Tibial artery (tissue), 4 donors: ENCODE measurements at regions not wholly inside any gene's neighbourhood (a gene's known extent, or its start where the extent isn't known, plus 50 kb on each side); places are given as distances from the start of the nearest gene placed in this dataset.

Source experiments
- DNase-seq, 2 donors: peaks; one replicate each; pipeline ENCODE4 v3.0.0-alpha.2; 2019
- H3K27ac ChIP-seq, 2 donors: fragments of 200-600 bp; sonication (generic) in 1 of 2; 1 replicate in 1 of 2; 2 replicates in 1 of 2; pipeline ENCODE4 v1.5.1; 2018 to 2019; ENCODE audit warnings: mild to moderate bottlenecking in 1 of 2
- H3K27me3 ChIP-seq, 2 donors: fragments of 200-600 bp; sonication (generic) in 1 of 2; one replicate each; pipeline versions ENCODE4 v1.5.1 to v1.6.0; 2016 to 2019
- H3K36me3 ChIP-seq, 3 donors: fragments of 200-600 bp; sonication (generic) in 2 of 3; one replicate each; pipeline ENCODE4 v1.5.1; 2016 to 2019; ENCODE audit warnings: mild to moderate bottlenecking in 2 of 3
- H3K4me1 ChIP-seq, 4 donors: fragments of 200-600 bp; sonication (generic) in 2 of 4; 1 replicate in 3 of 4; 2 replicates in 1 of 4; pipeline ENCODE4 v1.5.1; 2016 to 2019
- H3K4me3 ChIP-seq, 2 donors: fragments of 200-600 bp; sonication (generic) in 1 of 2; 1 replicate in 1 of 2; 2 replicates in 1 of 2; pipeline ENCODE4 v1.5.1; 2018 to 2019; ENCODE audit warnings: mild to moderate bottlenecking in 2 of 2
- H3K9me3 ChIP-seq, 3 donors: fragments of 200-600 bp; sonication (generic) in 1 of 3; one replicate each; pipeline ENCODE4 v1.5.1; 2016 to 2019
- CTCF ChIP-seq, 2 experiments: fragments of 200-600 bp in 1 of 2; fragments of 450-650 bp in 1 of 2; IDR thresholded peaks; one replicate each; pipeline ENCODE4 v1.5.1; 2017 to 2019; ENCODE audit warnings: antibody characterized with exemption in 2 of 2, mild to moderate bottlenecking in 1 of 2, moderate library complexity in 1 of 2
- intact Hi-C: fragments of 100-400 bp; cut with DNase I; formaldehyde crosslinking; loops from one replicate; pipeline ENCODE4 v1.15.0; 2023; ENCODE audit warnings: low total_unique reads

DNA sequence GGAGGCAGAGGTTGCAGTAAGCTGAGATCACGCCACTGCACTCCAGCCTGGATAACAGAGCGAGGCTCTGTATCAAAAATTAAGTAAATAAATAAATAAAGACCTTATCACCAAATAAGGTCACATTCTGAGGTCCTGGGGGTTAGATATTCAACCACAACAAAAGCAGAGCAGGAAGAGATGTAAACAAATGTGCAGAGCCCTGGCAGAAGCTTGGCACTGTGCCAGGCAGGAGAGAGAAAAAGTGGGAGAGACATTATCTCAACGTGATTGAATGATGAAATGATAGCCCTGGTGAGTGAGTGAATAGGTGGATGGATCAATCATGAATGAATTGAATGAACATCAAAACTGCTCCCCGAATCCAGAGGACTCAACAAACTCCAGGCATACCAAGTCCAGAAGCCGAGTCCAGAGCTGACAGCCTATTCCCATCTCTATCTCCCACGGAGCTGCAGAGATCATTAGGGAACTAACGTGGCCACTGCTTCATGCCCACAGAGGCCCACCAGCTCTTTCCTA lies 150.7 kb downstream of the TOMM20 start:
- no peaks in the 10 kb centered on the region for H3K9me3 ChIP-seq
- H3K27me3 ChIP-seq, result no peaks in the 10 kb centered on the region
- no peak overlapping the region for H3K4me3 ChIP-seq
- TF ChIP-seq CTCF (IDR thresholded peaks at IDR 0.05), result no peak
- peak overlapping the region; percentile 87 for H3K27ac ChIP-seq
- H3K36me3 ChIP-seq, result no peaks in the 10 kb centered on the region
- peaks cover 6 to 81% (median 45%) of the 10 kb centered on the region in 4 donors for H3K4me1 ChIP-seq
- intact Hi-C loops, result no loop called here
- DNase-seq, result no peak

GRCh38 chr1:234976861-234977680 lies 151.6 kb downstream of the TOMM20 start:
- no peak for TF ChIP-seq CTCF (IDR thresholded peaks at IDR 0.05)
- H3K27me3 ChIP-seq, result no peaks in the 10 kb centered on the region
- H3K36me3 ChIP-seq, result no peaks in the 10 kb centered on the region
- H3K4me3 ChIP-seq, result no peak overlapping the region
- peaks cover 6 to 73% (median 44%) of the 10 kb centered on the region in 4 donors for H3K4me1 ChIP-seq
- DNase-seq, result no peak
- peak overlapping the region; percentile 20 to 87 for H3K27ac ChIP-seq
- no peaks in the 10 kb centered on the region for H3K9me3 ChIP-seq
- intact Hi-C loops, result no loop called here

GRCh38 chr1:234975941-234976860 lies 152.4 kb downstream of the TOMM20 start:
- Histone ChIP-seq H3K27me3 (no peaks in the 10 kb centered on the region), H3K4me3 (no peak overlapping the region), H3K9me3 (no peaks in the 10 kb centered on the region), H3K36me3 (no peaks in the 10 kb centered on the region), H3K4me1 (peaks cover 6 to 71% (median 44%) of the 10 kb centered on the region in 4 donors), H3K27ac (peak overlapping the region; percentile 39 to 87)
- intact Hi-C loops, result no loop called here
- DNase-seq, result peak in 1 of 2 donors; percentile 81
- no peak for TF ChIP-seq CTCF (IDR thresholded peaks at IDR 0.05)

DNA sequence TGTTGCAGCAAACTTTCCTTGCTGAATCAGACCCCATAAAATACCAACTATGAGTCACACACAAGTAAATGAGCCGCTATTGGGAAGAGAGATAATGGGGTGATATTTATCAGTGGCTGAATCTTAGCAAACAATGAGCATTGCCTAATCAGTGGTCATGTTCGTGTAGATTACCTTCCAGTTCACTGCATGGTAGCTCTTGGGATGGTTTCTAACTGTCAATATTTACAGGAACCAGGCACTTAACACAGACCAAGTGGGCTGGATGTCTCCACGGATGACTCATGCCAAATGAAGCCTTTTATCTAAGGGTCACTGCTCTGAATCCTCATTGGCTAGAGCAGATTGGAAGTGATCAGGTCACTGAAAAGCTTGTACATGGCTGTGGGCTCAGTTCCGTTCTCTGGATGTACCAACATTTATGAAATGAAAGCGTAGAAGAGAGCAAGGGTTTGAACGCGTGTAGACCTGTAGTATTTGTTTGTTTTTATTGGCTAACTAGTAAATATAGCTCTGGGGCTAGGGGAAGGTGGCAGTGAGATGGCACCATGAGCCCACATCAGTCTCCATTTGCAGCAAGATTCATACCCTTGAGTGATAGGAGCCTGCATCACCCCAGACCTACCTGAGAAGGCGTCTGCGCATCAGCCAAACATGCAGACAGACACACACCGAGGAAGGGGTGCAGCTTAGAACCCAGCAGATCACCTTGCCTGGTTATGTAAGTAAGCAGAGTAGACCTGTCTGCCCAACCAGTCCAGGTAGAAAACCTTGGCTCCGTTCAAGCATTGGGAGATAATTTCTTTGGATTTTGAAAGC lies 153.3 kb downstream of the TOMM20 start:
- no peak for TF ChIP-seq CTCF (IDR thresholded peaks at IDR 0.05)
- no peak for DNase-seq

More for the DNA sequence above, 153.3 kb downstream of the TOMM20 start:
- intact Hi-C loops, result no loop called here
- H3K4me1 ChIP-seq, result peaks cover 12 to 71% (median 43%) of the 10 kb centered on the region in 4 donors
- no peak overlapping the region for H3K4me3 ChIP-seq
- H3K36me3 ChIP-seq, result no peaks in the 10 kb centered on the region
- H3K27me3 ChIP-seq, result no peaks in the 10 kb centered on the region
- peak overlapping the region; percentile 37 to 39 for H3K27ac ChIP-seq
- no peaks in the 10 kb centered on the region for H3K9me3 ChIP-seq
